K562 (cell line): ENCODE measurements at regions not wholly inside any gene's neighbourhood (a gene's known extent, or its start where the extent isn't known, plus 50 kb on each side); places are given as distances from the start of the nearest gene placed in this dataset.

ENCODE experiments used
- ATAC-seq: fragments of 200-7000 bp; cut with Tn5 transposase; 3 replicates; pipeline ENCODE4 v1.9.1; 2020; ENCODE audit warnings: moderate library complexity
- BruUV-seq: library from RNA; stranded (reverse); fragments of 400-500 nt; replicated peaks from 2 replicates; lab custom pipeline; 2021; lab: Mats Ljungman, UMichigan
- CTCF ChIA-PET: fragments of 300-600 bp; formaldehyde crosslinking; extraction: SDS; loops from one replicate; lab custom pipeline; 2021; ENCODE audit warnings: low intra/inter-chr PET ratio; lab: Yijun Ruan, JAX
- POLR2A ChIA-PET: fragments of 300-600, 350-650 bp; sonication (Branson Sonifier 250); formaldehyde crosslinking; extraction: SDS; loops from one replicate; lab custom pipeline; 2021; ENCODE audit warnings: antibody characterized with exemption, inconsistent platforms; lab: Yijun Ruan, JAX
- DNase-seq, 4 experiments: peaks; one replicate each; pipeline versions ENCODE4 v3.0.0 to v3.0.0-alpha.2; 2011 to 2018; ENCODE audit warnings: low spot score in 3 of 4, mixed read lengths in 3 of 4; ENCODE audit errors: extremely low read depth in 1 of 4
- FAIRE-seq: peaks from 2 replicates; lab custom pipeline; 2011; peaks lifted over from hg19 to GRCh38; lab: Jason Lieb, UNC
- H2AFZ ChIP-seq: 2 replicates; pipeline ENCODE4 v1.6.0; 2011; ENCODE audit warnings: low read depth, low read length, control low read depth, inconsistent platforms
- H3K27ac ChIP-seq: fragments of 200-600 bp; 3 replicates; pipeline ENCODE4 v1.8.0; 2011; ENCODE audit warnings: low read depth, mild to moderate bottlenecking, control low read depth, inconsistent platforms, low read length, moderate library complexity, mixed read lengths; ENCODE audit errors: extremely low read depth
- H3K27me3 ChIP-seq, 2 experiments: fragments of 300-600 bp in 1 of 2; 2 replicates in 1 of 2; 3 replicates in 1 of 2; pipeline versions ENCODE4 v1.6.0 to v1.8.0; 2011; ENCODE audit warnings: inconsistent platforms in 2 of 2, low read length in 2 of 2, mild to moderate bottlenecking in 1 of 2, mixed read lengths in 1 of 2, moderate library complexity in 1 of 2; ENCODE audit not compliant: control insufficient read depth in 2 of 2, insufficient read depth in 2 of 2
- H3K36me3 ChIP-seq: fragments of 300-600 bp; 3 replicates; pipeline ENCODE4 v1.8.0; 2011; ENCODE audit warnings: mild to moderate bottlenecking, low read length, inconsistent platforms; ENCODE audit not compliant: control insufficient read depth, insufficient read depth
- H3K4me1 ChIP-seq, 2 experiments: fragments of 200-600 bp in 1 of 2; replicated peaks in 1 of 2; 2 replicates in 1 of 2; 3 replicates in 1 of 2; pipeline versions ENCODE4 v1.5.1 to v1.8.0; 2011; ENCODE audit warnings: inconsistent platforms in 2 of 2, low read length in 2 of 2, mild to moderate bottlenecking in 1 of 2, mixed read lengths in 1 of 2, moderate library complexity in 1 of 2; ENCODE audit not compliant: control insufficient read depth in 2 of 2, insufficient read depth in 2 of 2
- H3K4me2 ChIP-seq: 2 replicates; pipeline ENCODE4 v1.6.1; 2011; ENCODE audit warnings: low read length, control low read depth, inconsistent platforms, mixed read lengths; ENCODE audit not compliant: insufficient read depth
- H3K4me3 ChIP-seq: fragments of 200-600 bp; sonication (generic), shearing (Covaris generic); 2 replicates; pipeline ENCODE4 v1.5.1; 2016; ENCODE audit warnings: control low read depth, inconsistent platforms
- H3K79me2 ChIP-seq: fragments of 200-600 bp; 3 replicates; pipeline ENCODE4 v1.8.0; 2011; ENCODE audit warnings: low read length, inconsistent platforms; ENCODE audit not compliant: control insufficient read depth, insufficient read depth
- H3K9ac ChIP-seq, 2 experiments: 2 replicates each; pipeline versions ENCODE4 v1.6.0 to v1.6.1; 2011; ENCODE audit warnings: low read depth in 2 of 2, low read length in 2 of 2, control low read depth in 1 of 2, inconsistent platforms in 1 of 2, mild to moderate bottlenecking in 1 of 2, mixed read lengths in 1 of 2; ENCODE audit not compliant: insufficient read depth in 1 of 2
- H3K9me1 ChIP-seq: one replicate; pipeline ENCODE4 v1.6.0; 2011; ENCODE audit warnings: inconsistent platforms, mild to moderate bottlenecking, low read length, moderate library complexity; ENCODE audit not compliant: control insufficient read depth, insufficient read depth
- H3K9me3 ChIP-seq: replicated peaks from 2 replicates; pipeline ENCODE4 v1.5.1; 2011; ENCODE audit warnings: low read depth, low read length, inconsistent platforms; ENCODE audit not compliant: control insufficient read depth, insufficient read depth
- H4K20me1 ChIP-seq: replicated peaks from 2 replicates; pipeline ENCODE4 v1.6.1; 2011; ENCODE audit warnings: low read length, inconsistent platforms, mixed read lengths; ENCODE audit not compliant: control insufficient read depth, insufficient read depth
- DACH1 ChIP-seq: fragments of 450-650 bp; IDR thresholded peaks from 2 replicates; pipeline ENCODE4 v1.6.1; 2018; ENCODE audit not compliant: partially characterized antibody
- POLR2B ChIP-seq: fragments of 450-650 bp; IDR thresholded peaks from 2 replicates; pipeline ENCODE4 v1.6.1; 2018; ENCODE audit warnings: low read depth; ENCODE audit not compliant: partially characterized antibody
- SUPT5H ChIP-seq: fragments of 450-650 bp; IDR thresholded peaks from 2 replicates; pipeline ENCODE4 v1.6.1; 2016
- TFAM ChIP-seq: fragments of 250-450 bp; sonication (Bioruptor Pico); conservative IDR thresholded peaks from 2 replicates; pipeline ENCODE4 v1.5.0; 2021; ENCODE audit warnings: mild to moderate bottlenecking, moderate library complexity
- WGBS: fragments of 100-300 bp; shearing (Covaris generic); methylation state at CpG from one replicate; pipeline ENCODE4 v1.1.6; 2016; ENCODE audit warnings: low coverage, mixed read lengths; ENCODE audit not compliant: insufficient coverage; ENCODE audit errors: missing lambda C conversion rate; 5-methylcytosine and 5-hydroxymethylcytosine counted together
- in situ Hi-C: fragments of 300-500 bp; cut with MboI; formaldehyde crosslinking; loops from 4 replicates; pipeline ENCODE4 v1.15.0; 2018; ENCODE audit warnings: inconsistent platforms, mixed read lengths
- intact Hi-C: fragments of 100-400 bp; cut with micrococcal nuclease; formaldehyde crosslinking; loops from 2 replicates; pipeline ENCODE4 v1.14.2; 2022
- TF ChIP-seq, protein P1 (sequence below): sonication (generic); formaldehyde crosslinking; IDR thresholded peaks from 2 replicates; pipeline ENCODE4 v1.8.1; 2023; ENCODE audit warnings: mild to moderate bottlenecking, missing genetic modification reagents
- TF ChIP-seq, protein P2 (sequence below): fragments of 250-450 bp; sonication (Bioruptor Pico); IDR thresholded peaks from 2 replicates; pipeline ENCODE4 v1.5.0; 2022; ENCODE audit warnings: mild to moderate bottlenecking
- TF ChIP-seq, protein P3 (sequence below): sonication (generic); formaldehyde crosslinking; IDR thresholded peaks from 2 replicates; pipeline ENCODE4 v1.8.1; 2023; ENCODE audit warnings: mild to moderate bottlenecking, missing genetic modification reagents
- TF ChIP-seq, protein P4 (sequence below): fragments of 250-450 bp; sonication (Bioruptor Pico); IDR thresholded peaks from 2 replicates; pipeline ENCODE4 v1.4.0; 2020
- TF ChIP-seq, protein P5 (sequence below), 2 experiments: IDR thresholded peaks; 2 replicates each; pipeline ENCODE4 v1.6.1; 2012; ENCODE audit warnings: improper control_type of control experiment in 2 of 2, low read depth in 2 of 2, low read length in 2 of 2, borderline replicate concordance in 1 of 2

DNA sequence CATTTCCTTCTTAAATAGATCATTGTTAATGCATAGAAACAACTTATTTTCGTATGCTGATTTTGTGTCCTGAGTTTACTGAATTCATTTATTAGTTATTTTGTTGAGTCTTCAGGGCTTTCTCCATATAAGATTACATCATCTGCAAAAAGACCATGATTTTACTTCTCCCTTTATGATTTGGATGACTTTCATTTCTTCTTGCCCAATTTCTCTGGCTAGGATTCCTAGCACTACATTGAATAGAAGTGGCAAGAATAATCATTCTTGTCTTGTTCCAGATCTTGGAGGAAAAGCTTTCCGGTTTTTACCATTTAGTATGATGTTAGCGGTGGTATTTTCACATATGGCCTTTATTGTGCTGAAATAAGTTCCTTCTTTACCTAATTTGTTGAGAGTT, 303.0 kb upstream of the RTL1 start:
- DNase-seq (no peak), FAIRE-seq (no peak), ATAC-seq (no peak)
- no peaks in the 10 kb centered on the region for H4K20me1 ChIP-seq
- no peak overlapping the region for H3K4me2 ChIP-seq
- H3K9me3 ChIP-seq, result no peaks in the 10 kb centered on the region; the same call in 1 of the 2 replicates
- no peaks in the 10 kb centered on the region for H3K4me1 ChIP-seq
- no peaks in the 10 kb centered on the region for H3K79me2 ChIP-seq
- no peaks in the 10 kb centered on the region for H3K36me3 ChIP-seq
- H2AFZ ChIP-seq, result no peak overlapping the region
- POLR2A ChIA-PET, result no interaction called here
- no peaks in the 10 kb centered on the region for H3K27me3 ChIP-seq
- BruUV-seq, result no TSS peak
- intact Hi-C loops, result no loop called here
- 5% methylated on average over 3 of the region's 3 CpGs for WGBS
- no peak overlapping the region for H3K27ac ChIP-seq
- in situ Hi-C loops, result no loop called here
- no peaks in the 10 kb centered on the region for H3K9me1 ChIP-seq
- no peak overlapping the region for H3K9ac ChIP-seq
- H3K4me3 ChIP-seq, result no peak overlapping the region
- CTCF ChIA-PET, result no interaction called here
- TF ChIP-seq, protein P1, sequence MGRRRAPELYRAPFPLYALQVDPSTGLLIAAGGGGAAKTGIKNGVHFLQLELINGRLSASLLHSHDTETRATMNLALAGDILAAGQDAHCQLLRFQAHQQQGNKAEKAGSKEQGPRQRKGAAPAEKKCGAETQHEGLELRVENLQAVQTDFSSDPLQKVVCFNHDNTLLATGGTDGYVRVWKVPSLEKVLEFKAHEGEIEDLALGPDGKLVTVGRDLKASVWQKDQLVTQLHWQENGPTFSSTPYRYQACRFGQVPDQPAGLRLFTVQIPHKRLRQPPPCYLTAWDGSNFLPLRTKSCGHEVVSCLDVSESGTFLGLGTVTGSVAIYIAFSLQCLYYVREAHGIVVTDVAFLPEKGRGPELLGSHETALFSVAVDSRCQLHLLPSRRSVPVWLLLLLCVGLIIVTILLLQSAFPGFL, result no peak
- TF ChIP-seq, protein P2, sequence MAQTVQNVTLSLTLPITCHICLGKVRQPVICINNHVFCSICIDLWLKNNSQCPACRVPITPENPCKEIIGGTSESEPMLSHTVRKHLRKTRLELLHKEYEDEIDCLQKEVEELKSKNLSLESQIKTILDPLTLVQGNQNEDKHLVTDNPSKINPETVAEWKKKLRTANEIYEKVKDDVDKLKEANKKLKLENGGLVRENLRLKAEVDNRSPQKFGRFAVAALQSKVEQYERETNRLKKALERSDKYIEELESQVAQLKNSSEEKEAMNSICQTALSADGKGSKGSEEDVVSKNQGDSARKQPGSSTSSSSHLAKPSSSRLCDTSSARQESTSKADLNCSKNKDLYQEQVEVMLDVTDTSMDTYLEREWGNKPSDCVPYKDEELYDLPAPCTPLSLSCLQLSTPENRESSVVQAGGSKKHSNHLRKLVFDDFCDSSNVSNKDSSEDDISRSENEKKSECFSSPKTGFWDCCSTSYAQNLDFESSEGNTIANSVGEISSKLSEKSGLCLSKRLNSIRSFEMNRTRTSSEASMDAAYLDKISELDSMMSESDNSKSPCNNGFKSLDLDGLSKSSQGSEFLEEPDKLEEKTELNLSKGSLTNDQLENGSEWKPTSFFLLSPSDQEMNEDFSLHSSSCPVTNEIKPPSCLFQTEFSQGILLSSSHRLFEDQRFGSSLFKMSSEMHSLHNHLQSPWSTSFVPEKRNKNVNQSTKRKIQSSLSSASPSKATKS (CRISPR knock-in tag), result no peak
- TF ChIP-seq, protein P3, sequence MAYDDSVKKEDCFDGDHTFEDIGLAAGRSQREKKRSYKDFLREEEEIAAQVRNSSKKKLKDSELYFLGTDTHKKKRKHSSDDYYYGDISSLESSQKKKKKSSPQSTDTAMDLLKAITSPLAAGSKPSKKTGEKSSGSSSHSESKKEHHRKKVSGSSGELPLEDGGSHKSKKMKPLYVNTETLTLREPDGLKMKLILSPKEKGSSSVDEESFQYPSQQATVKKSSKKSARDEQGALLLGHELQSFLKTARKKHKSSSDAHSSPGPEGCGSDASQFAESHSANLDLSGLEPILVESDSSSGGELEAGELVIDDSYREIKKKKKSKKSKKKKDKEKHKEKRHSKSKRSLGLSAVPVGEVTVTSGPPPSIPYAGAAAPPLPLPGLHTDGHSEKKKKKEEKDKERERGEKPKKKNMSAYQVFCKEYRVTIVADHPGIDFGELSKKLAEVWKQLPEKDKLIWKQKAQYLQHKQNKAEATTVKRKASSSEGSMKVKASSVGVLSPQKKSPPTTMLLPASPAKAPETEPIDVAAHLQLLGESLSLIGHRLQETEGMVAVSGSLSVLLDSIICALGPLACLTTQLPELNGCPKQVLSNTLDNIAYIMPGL (CRISPR knock-in tag), result no peak
- TF ChIP-seq TFAM (CRISPR knock-in tag), result no peak
- TF ChIP-seq POLR2B, result no peak
- TF ChIP-seq, protein P4, sequence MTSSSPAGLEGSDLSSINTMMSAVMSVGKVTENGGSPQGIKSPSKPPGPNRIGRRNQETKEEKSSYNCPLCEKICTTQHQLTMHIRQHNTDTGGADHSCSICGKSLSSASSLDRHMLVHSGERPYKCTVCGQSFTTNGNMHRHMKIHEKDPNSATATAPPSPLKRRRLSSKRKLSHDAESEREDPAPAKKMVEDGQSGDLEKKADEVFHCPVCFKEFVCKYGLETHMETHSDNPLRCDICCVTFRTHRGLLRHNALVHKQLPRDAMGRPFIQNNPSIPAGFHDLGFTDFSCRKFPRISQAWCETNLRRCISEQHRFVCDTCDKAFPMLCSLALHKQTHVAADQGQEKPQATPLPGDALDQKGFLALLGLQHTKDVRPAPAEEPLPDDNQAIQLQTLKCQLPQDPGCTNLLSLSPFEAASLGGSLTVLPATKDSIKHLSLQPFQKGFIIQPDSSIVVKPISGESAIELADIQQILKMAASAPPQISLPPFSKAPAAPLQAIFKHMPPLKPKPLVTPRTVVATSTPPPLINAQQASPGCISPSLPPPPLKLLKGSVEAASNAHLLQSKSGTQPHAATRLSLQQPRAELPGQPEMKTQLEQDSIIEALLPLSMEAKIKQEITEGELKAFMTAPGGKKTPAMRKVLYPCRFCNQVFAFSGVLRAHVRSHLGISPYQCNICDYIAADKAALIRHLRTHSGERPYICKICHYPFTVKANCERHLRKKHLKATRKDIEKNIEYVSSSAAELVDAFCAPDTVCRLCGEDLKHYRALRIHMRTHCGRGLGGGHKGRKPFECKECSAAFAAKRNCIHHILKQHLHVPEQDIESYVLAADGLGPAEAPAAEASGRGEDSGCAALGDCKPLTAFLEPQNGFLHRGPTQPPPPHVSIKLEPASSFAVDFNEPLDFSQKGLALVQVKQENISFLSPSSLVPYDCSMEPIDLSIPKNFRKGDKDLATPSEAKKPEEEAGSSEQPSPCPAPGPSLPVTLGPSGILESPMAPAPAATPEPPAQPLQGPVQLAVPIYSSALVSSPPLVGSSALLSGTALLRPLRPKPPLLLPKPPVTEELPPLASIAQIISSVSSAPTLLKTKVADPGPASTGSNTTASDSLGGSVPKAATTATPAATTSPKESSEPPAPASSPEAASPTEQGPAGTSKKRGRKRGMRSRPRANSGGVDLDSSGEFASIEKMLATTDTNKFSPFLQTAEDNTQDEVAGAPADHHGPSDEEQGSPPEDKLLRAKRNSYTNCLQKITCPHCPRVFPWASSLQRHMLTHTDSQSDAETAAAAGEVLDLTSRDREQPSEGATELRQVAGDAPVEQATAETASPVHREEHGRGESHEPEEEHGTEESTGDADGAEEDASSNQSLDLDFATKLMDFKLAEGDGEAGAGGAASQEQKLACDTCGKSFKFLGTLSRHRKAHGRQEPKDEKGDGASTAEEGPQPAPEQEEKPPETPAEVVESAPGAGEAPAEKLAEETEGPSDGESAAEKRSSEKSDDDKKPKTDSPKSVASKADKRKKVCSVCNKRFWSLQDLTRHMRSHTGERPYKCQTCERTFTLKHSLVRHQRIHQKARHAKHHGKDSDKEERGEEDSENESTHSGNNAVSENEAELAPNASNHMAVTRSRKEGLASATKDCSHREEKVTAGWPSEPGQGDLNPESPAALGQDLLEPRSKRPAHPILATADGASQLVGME (CRISPR knock-in tag), result no peak
- TF ChIP-seq DACH1, result no peak
- TF ChIP-seq, protein P5, sequence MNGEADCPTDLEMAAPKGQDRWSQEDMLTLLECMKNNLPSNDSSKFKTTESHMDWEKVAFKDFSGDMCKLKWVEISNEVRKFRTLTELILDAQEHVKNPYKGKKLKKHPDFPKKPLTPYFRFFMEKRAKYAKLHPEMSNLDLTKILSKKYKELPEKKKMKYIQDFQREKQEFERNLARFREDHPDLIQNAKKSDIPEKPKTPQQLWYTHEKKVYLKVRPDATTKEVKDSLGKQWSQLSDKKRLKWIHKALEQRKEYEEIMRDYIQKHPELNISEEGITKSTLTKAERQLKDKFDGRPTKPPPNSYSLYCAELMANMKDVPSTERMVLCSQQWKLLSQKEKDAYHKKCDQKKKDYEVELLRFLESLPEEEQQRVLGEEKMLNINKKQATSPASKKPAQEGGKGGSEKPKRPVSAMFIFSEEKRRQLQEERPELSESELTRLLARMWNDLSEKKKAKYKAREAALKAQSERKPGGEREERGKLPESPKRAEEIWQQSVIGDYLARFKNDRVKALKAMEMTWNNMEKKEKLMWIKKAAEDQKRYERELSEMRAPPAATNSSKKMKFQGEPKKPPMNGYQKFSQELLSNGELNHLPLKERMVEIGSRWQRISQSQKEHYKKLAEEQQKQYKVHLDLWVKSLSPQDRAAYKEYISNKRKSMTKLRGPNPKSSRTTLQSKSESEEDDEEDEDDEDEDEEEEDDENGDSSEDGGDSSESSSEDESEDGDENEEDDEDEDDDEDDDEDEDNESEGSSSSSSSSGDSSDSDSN (IDR thresholded peaks at IDR 0.05; ENCODE audit: borderline replicate concordance in 1 of 2, low read depth in 2 of 2, low read length in 2 of 2), result no peak
- no peak for TF ChIP-seq SUPT5H
